SK-N-SH (cell line): ENCODE measurements at regions not wholly inside any gene's neighbourhood (a gene's known extent, or its start where the extent isn't known, plus 50 kb on each side); places are given as distances from the start of the nearest gene placed in this dataset.
"Not testable (repeated sequence)": the region's sequence is repeated elsewhere in the genome, so short reads cannot be mapped to it uniquely, and the experiment has no call there.

Source experiments
- CTCF ChIA-PET: fragments of 300-600, 350-600 bp; formaldehyde crosslinking; extraction: SDS; loops from one replicate; lab custom pipeline; 2021; lab: Yijun Ruan, JAX
- POLR2A ChIA-PET: fragments of 350-600 bp; sonication (Branson Sonifier 250); formaldehyde crosslinking; extraction: SDS; loops from one replicate; lab custom pipeline; 2020; ENCODE audit warnings: antibody characterized with exemption, inconsistent platforms; lab: Yijun Ruan, JAX
- DNase-seq: peaks from one replicate; pipeline ENCODE4 v3.0.0; 2012
- H2AFZ ChIP-seq: fragments of 200-600 bp; sonication (generic); 2 replicates; pipeline ENCODE4 v1.8.1; 2016; ENCODE audit warnings: antibody characterized with exemption, mild to moderate bottlenecking, low read depth
- H3F3A ChIP-seq: fragments of 200-600 bp; sonication (generic); replicated peaks from 2 replicates; pipeline ENCODE3; 2016; ENCODE audit warnings: antibody characterized with exemption, mild to moderate bottlenecking; ENCODE audit not compliant: insufficient read depth
- H3K27ac ChIP-seq, 2 experiments: fragments of 200-500 bp in 1 of 2; fragments of 200-600 bp in 1 of 2; sonication (Bioruptor generic) in 1 of 2; sonication (generic), shearing (Covaris generic) in 1 of 2; 2 replicates each; pipeline versions ENCODE4 v1.5.1 to v1.6.1; 2014 to 2016; ENCODE audit warnings: low read depth in 2 of 2, inconsistent platforms in 1 of 2, low read length in 1 of 2, mild to moderate bottlenecking in 1 of 2, mixed read lengths in 1 of 2
- H3K27me3 ChIP-seq: fragments of 200-600 bp; sonication (generic), shearing (Covaris generic); 2 replicates; pipeline ENCODE4 v1.6.1; 2016; ENCODE audit warnings: mixed run types; ENCODE audit not compliant: insufficient read depth
- H3K36me3 ChIP-seq, 2 experiments: fragments of 200-500 bp in 1 of 2; fragments of 200-600 bp in 1 of 2; sonication (Bioruptor generic) in 1 of 2; sonication (generic) in 1 of 2; replicated peaks in 1 of 2; 2 replicates each; pipeline versions ENCODE3 to v1.5.1; 2014 to 2016; ENCODE audit warnings: low read length in 1 of 2, mild to moderate bottlenecking in 1 of 2; ENCODE audit not compliant: insufficient read depth in 2 of 2, control insufficient read depth in 1 of 2
- H3K4me1 ChIP-seq, 2 experiments: fragments of 200-500 bp in 1 of 2; fragments of 200-600 bp in 1 of 2; sonication (Bioruptor generic) in 1 of 2; sonication (generic), shearing (Covaris generic) in 1 of 2; 2 replicates each; pipeline versions ENCODE4 v1.5.1 to v1.6.1; 2014 to 2016; ENCODE audit warnings: low read depth in 1 of 2, low read length in 1 of 2, mixed run types in 1 of 2; ENCODE audit not compliant: insufficient read depth in 2 of 2, control insufficient read depth in 1 of 2
- H3K4me2 ChIP-seq: fragments of 200-600 bp; sonication (generic), shearing (Covaris generic); 2 replicates; pipeline ENCODE4 v1.6.1; 2017; ENCODE audit warnings: mixed run types
- H3K4me3 ChIP-seq, 2 experiments: fragments of 200-500 bp in 1 of 2; fragments of 200-600 bp in 1 of 2; sonication (Bioruptor generic) in 1 of 2; sonication (generic), shearing (Covaris generic) in 1 of 2; 2 replicates each; pipeline versions ENCODE4 v1.5.1 to v1.8.1; 2014 to 2016; ENCODE audit warnings: low read depth in 2 of 2, inconsistent platforms in 1 of 2, low read length in 1 of 2, mild to moderate bottlenecking in 1 of 2, mixed read lengths in 1 of 2, moderate library complexity in 1 of 2
- H3K79me2 ChIP-seq: fragments of 200-600 bp; sonication (generic); 2 replicates; pipeline ENCODE4 v1.8.1; 2017; ENCODE audit warnings: mild to moderate bottlenecking; ENCODE audit not compliant: insufficient read depth
- H3K9ac ChIP-seq: fragments of 200-600 bp; sonication (generic); 2 replicates; pipeline ENCODE4 v1.6.1; 2017; ENCODE audit warnings: mixed run types
- H3K9me2 ChIP-seq: fragments of 200-600 bp; sonication (generic); 2 replicates; pipeline ENCODE4 v1.6.1; 2017; ENCODE audit warnings: mixed run types
- H3K9me3 ChIP-seq: fragments of 200-600 bp; sonication (generic); 2 replicates; pipeline ENCODE4 v1.6.1; 2017; ENCODE audit warnings: mixed run types, mild to moderate bottlenecking, moderate library complexity
- H4K20me1 ChIP-seq: fragments of 200-600 bp; sonication (generic); 2 replicates; pipeline ENCODE4 v1.6.1; 2017; ENCODE audit warnings: mild to moderate bottlenecking, mixed run types; ENCODE audit not compliant: insufficient read depth
- CHD2 ChIP-seq: fragments of 150-350 bp; IDR thresholded peaks from 2 replicates; pipeline ENCODE4 v1.6.1; 2018; ENCODE audit warnings: low read length; ENCODE audit not compliant: partially characterized antibody
- ELF1 ChIP-seq: IDR thresholded peaks from 2 replicates; pipeline ENCODE4 v1.4.0; 2012
- EZH2phosphoT487 ChIP-seq: fragments of 200-600 bp; sonication (generic); IDR thresholded peaks from 2 replicates; pipeline ENCODE4 v1.6.1; 2017; ENCODE audit warnings: low read depth, mixed run types, mild to moderate bottlenecking, antibody characterized with exemption, moderate library complexity, borderline replicate concordance
- FOSL2 ChIP-seq: IDR thresholded peaks from 2 replicates; pipeline ENCODE4 v1.4.0; 2012; ENCODE audit warnings: low read depth, mild to moderate bottlenecking, moderate library complexity, borderline replicate concordance
- GATA2 ChIP-seq: sonication (generic); formaldehyde crosslinking; IDR thresholded peaks from 2 replicates; pipeline ENCODE4 v1.5.0; 2020; ENCODE audit warnings: mild to moderate bottlenecking, missing genetic modification reagents
- IRF3 ChIP-seq: fragments of 150-350 bp; IDR thresholded peaks from 2 replicates; pipeline ENCODE4 v1.6.1; 2016; ENCODE audit warnings: mild to moderate bottlenecking, low read depth, low read length
- MEF2A ChIP-seq: IDR thresholded peaks from 2 replicates; pipeline ENCODE4 v1.4.0; 2012; ENCODE audit warnings: low read depth, borderline replicate concordance
- MXI1 ChIP-seq: IDR thresholded peaks from 2 replicates; pipeline ENCODE4 v1.6.1; 2012; ENCODE audit warnings: mild to moderate bottlenecking, low read depth, low read length, improper control_type of control experiment
- NRF1 ChIP-seq: IDR thresholded peaks from 2 replicates; pipeline ENCODE4 v1.6.1; 2012; ENCODE audit warnings: low read depth, mild to moderate bottlenecking, low read length
- RCOR1 ChIP-seq: fragments of 150-350 bp; IDR thresholded peaks from 2 replicates; pipeline ENCODE4 v1.6.1; 2017; ENCODE audit warnings: antibody characterized with exemption, low read length
- RXRA ChIP-seq: IDR thresholded peaks from 2 replicates; pipeline ENCODE4 v1.4.0; 2012; ENCODE audit warnings: low read depth, mild to moderate bottlenecking, borderline replicate concordance
- SIN3A ChIP-seq: IDR thresholded peaks from 2 replicates; pipeline ENCODE4 v1.6.1; 2012; ENCODE audit warnings: low read depth, mild to moderate bottlenecking, low read length, moderate library complexity, borderline replicate concordance
- SMC3 ChIP-seq: IDR thresholded peaks from 2 replicates; pipeline ENCODE4 v1.6.1; 2012; ENCODE audit warnings: low read depth, low read length, improper control_type of control experiment
- TAF1 ChIP-seq: IDR thresholded peaks from 2 replicates; pipeline ENCODE4 v1.6.1; 2012; ENCODE audit warnings: low read depth, mild to moderate bottlenecking, low read length, moderate library complexity, borderline replicate concordance
- YY1 ChIP-seq: IDR thresholded peaks from 2 replicates; pipeline ENCODE4 v1.4.0; 2012; ENCODE audit warnings: low read depth, mild to moderate bottlenecking
- WGBS: methylation state at CpG from one replicate; pipeline ENCODE4 v1.1.6; 2017; ENCODE audit warnings: low lambda C conversion rate; 5-methylcytosine and 5-hydroxymethylcytosine counted together
- TF ChIP-seq, protein P1 (sequence below): IDR thresholded peaks from 2 replicates; pipeline ENCODE4 v1.4.0; 2012; ENCODE audit warnings: low read depth, borderline replicate concordance
- TF ChIP-seq, protein P2 (sequence below): IDR thresholded peaks from 2 replicates; pipeline ENCODE4 v1.6.1; 2012; ENCODE audit warnings: mild to moderate bottlenecking, low read depth, low read length, moderate library complexity
- TF ChIP-seq, protein P3 (sequence below): IDR thresholded peaks from 2 replicates; pipeline ENCODE4 v1.4.0; 2012; ENCODE audit warnings: low read depth

- POLR2A ChIA-PET = interaction anchor here (0.8 to 1.0 kb wide), 2 partner anchors 8 to 29 kb away, joined by 3 read pairs; no protein-coding TSS in a partner anchor
- Histone ChIP-seq H3K36me3 (no peaks in the 10 kb centered on the region), H3K27me3 (no peaks in the 10 kb centered on the region), H3K9me3 (no peaks in the 10 kb centered on the region), H3K4me1 (peaks cover 0 to 18% of the 10 kb centered on the region in 2 experiments; a peak in 2 of 4 replicates), H3K4me2 (no peak overlapping the region), H4K20me1 (no peaks in the 10 kb centered on the region), H3K9ac (no peak overlapping the region), H2AFZ (no peak overlapping the region), H3K27ac (no peak overlapping the region), H3K79me2 (no peaks in the 10 kb centered on the region), H3F3A (no peaks in the 10 kb centered on the region), H3K9me2 (no peaks in the 10 kb centered on the region), H3K4me3 (no peak overlapping the region)
- 68% methylated on average over 10 of the region's 10 CpGs for WGBS
- no peak for DNase-seq
- TF ChIP-seq IRF3 (no peak), MEF2A (no peak), NRF1 (no peak), MXI1 (no peak), YY1 (no peak), RXRA (no peak), ELF1 (no peak), SIN3A (no peak), EZH2phosphoT487 (no peak), RCOR1 (no peak), GATA2 (CRISPR knock-in tag) (no peak), TAF1 (no peak), CHD2 (no peak), SMC3 (no peak), FOSL2 (no peak)
- TF ChIP-seq, protein P1, sequence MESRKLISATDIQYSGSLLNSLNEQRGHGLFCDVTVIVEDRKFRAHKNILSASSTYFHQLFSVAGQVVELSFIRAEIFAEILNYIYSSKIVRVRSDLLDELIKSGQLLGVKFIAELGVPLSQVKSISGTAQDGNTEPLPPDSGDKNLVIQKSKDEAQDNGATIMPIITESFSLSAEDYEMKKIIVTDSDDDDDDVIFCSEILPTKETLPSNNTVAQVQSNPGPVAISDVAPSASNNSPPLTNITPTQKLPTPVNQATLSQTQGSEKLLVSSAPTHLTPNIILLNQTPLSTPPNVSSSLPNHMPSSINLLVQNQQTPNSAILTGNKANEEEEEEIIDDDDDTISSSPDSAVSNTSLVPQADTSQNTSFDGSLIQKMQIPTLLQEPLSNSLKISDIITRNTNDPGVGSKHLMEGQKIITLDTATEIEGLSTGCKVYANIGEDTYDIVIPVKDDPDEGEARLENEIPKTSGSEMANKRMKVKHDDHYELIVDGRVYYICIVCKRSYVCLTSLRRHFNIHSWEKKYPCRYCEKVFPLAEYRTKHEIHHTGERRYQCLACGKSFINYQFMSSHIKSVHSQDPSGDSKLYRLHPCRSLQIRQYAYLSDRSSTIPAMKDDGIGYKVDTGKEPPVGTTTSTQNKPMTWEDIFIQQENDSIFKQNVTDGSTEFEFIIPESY = no peak
- TF ChIP-seq, protein P2, sequence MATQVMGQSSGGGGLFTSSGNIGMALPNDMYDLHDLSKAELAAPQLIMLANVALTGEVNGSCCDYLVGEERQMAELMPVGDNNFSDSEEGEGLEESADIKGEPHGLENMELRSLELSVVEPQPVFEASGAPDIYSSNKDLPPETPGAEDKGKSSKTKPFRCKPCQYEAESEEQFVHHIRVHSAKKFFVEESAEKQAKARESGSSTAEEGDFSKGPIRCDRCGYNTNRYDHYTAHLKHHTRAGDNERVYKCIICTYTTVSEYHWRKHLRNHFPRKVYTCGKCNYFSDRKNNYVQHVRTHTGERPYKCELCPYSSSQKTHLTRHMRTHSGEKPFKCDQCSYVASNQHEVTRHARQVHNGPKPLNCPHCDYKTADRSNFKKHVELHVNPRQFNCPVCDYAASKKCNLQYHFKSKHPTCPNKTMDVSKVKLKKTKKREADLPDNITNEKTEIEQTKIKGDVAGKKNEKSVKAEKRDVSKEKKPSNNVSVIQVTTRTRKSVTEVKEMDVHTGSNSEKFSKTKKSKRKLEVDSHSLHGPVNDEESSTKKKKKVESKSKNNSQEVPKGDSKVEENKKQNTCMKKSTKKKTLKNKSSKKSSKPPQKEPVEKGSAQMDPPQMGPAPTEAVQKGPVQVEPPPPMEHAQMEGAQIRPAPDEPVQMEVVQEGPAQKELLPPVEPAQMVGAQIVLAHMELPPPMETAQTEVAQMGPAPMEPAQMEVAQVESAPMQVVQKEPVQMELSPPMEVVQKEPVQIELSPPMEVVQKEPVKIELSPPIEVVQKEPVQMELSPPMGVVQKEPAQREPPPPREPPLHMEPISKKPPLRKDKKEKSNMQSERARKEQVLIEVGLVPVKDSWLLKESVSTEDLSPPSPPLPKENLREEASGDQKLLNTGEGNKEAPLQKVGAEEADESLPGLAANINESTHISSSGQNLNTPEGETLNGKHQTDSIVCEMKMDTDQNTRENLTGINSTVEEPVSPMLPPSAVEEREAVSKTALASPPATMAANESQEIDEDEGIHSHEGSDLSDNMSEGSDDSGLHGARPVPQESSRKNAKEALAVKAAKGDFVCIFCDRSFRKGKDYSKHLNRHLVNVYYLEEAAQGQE = no peak
- TF ChIP-seq, protein P3, sequence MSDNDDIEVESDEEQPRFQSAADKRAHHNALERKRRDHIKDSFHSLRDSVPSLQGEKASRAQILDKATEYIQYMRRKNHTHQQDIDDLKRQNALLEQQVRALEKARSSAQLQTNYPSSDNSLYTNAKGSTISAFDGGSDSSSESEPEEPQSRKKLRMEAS = no peak
- CTCF ChIA-PET = interaction anchor here (0.7 kb wide), 1 partner anchor 165 kb away, joined by 3 read pairs; no protein-coding TSS in a partner anchor
These were observed 78.7 kb upstream of the SH3PXD2B start for GRCh38 chr5:172533058-172533398.

GRCh38 chr5:172532439-172532838 is 78.1 kb upstream of the SH3PXD2B start:
- POLR2A ChIA-PET = interaction anchor here (0.8 kb wide), 1 partner anchor 28 kb away, joined by 3 read pairs; no protein-coding TSS in a partner anchor
- not testable (repeated sequence) for H3K4me3 ChIP-seq, H3F3A ChIP-seq, H4K20me1 ChIP-seq, H3K9me2 ChIP-seq, H3K9ac ChIP-seq, DNase-seq, H3K79me2 ChIP-seq, H2AFZ ChIP-seq, H3K4me2 ChIP-seq, H3K36me3 ChIP-seq, H3K27me3 ChIP-seq, H3K9me3 ChIP-seq, H3K27ac ChIP-seq
- H3K4me1 ChIP-seq = peaks cover 0 to 18% of the 10 kb centered on the region in 2 experiments; a peak in 2 of 4 replicates
- CTCF ChIA-PET = interaction anchor here (0.7 kb wide), 1 partner anchor 166 kb away, joined by 3 read pairs; no protein-coding TSS in a partner anchor
- WGBS = 78% methylated on average over 8 of the region's 8 CpGs
